Astrocyte of the spinal cord (primary cell): ENCODE measurements at regions not wholly inside any gene's neighbourhood (a gene's known extent, or its start where the extent isn't known, plus 50 kb on each side); places are given as distances from the start of the nearest gene placed in this dataset.

Source experiments
- DNase-seq: peaks from one replicate; pipeline ENCODE4 v3.0.0; 2011; ENCODE audit warnings: low read depth, low spot score
- H3K4me3 ChIP-seq: 2 replicates; pipeline ENCODE4 v1.5.1; 2011; ENCODE audit warnings: low read depth, mild to moderate bottlenecking, low read length, moderate library complexity
- in situ Hi-C: cut with HindIII; loops from 2 replicates; pipeline ENCODE4 v1.10.0; 2017; ENCODE audit warnings: low sequenced_read_pairs
- TF ChIP-seq, protein P1 (sequence below): IDR thresholded peaks from 2 replicates; pipeline ENCODE4 v1.5.1; 2012; ENCODE audit warnings: low read depth, mild to moderate bottlenecking, low read length, inconsistent platforms

DNA sequence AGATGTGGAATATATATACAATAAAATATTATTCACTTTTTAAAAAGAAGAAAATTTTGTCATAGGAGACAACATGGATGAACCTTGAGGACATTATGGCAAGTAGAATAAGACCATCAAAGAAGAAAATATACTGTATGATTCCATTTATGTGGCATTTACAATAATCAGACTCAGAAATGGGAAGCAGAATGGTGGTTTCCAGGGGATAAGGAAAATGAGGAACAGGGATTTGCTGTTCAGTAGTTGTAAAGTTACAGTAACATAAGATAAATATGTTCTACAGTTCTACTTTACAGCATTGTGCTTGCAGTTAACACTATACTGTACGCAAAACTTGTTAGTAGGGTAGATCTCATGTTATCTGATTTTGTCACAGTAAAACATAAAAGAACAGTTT lies 1271.0 kb downstream of the LRFN5 start:
- TF ChIP-seq, protein P1, sequence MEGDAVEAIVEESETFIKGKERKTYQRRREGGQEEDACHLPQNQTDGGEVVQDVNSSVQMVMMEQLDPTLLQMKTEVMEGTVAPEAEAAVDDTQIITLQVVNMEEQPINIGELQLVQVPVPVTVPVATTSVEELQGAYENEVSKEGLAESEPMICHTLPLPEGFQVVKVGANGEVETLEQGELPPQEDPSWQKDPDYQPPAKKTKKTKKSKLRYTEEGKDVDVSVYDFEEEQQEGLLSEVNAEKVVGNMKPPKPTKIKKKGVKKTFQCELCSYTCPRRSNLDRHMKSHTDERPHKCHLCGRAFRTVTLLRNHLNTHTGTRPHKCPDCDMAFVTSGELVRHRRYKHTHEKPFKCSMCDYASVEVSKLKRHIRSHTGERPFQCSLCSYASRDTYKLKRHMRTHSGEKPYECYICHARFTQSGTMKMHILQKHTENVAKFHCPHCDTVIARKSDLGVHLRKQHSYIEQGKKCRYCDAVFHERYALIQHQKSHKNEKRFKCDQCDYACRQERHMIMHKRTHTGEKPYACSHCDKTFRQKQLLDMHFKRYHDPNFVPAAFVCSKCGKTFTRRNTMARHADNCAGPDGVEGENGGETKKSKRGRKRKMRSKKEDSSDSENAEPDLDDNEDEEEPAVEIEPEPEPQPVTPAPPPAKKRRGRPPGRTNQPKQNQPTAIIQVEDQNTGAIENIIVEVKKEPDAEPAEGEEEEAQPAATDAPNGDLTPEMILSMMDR, result no peak
- in situ Hi-C loops, result no loop called here
- DNase-seq, result no peak
- no peak overlapping the region for H3K4me3 ChIP-seq

DNA sequence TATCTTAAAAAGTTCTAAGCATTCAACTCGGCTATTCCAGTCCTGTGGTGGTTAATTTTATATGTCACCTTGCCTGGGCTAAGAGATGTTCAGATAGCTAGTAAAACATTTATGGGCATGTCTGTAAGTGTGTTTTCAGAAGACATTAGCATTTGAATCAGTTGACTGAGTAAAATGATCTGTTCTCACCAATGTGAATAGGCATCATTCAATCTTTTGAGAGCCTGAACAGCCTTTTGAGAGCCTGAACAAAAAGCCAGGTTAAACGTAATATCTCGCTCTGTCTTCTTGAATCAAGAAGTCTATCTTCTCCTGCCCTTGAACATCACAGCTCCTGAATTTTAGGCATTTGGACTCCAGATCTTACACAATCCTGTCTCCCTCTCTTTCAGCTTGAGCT lies 1266.1 kb downstream of the LRFN5 start:
- DNase-seq, result no peak
- no peak overlapping the region for H3K4me3 ChIP-seq
- in situ Hi-C loops, result no loop called here
- TF ChIP-seq, protein P1, result no peak

DNA sequence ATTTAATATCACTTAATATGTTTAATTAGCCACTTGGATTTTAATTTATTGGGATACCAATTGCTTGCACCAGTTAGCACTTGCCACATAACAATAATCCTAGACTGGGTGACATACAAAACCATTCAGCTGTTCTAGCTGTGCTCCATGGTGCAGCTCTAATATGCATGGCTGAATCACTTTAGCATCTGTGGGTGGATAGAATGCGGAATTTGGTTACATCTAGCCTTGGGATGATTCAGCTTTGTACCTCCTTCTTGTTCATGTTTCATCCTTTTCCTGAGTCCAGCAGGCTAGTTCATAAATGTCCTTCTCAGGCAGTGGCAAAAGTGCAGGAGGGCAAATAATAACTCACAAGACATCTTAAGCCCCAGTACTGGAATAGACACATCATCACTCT lies 1263.0 kb downstream of the LRFN5 start:
- no peak overlapping the region for H3K4me3 ChIP-seq
- DNase-seq, result peak; percentile 72
- TF ChIP-seq, protein P1, result no peak
- in situ Hi-C loops, result no loop called here

DNA sequence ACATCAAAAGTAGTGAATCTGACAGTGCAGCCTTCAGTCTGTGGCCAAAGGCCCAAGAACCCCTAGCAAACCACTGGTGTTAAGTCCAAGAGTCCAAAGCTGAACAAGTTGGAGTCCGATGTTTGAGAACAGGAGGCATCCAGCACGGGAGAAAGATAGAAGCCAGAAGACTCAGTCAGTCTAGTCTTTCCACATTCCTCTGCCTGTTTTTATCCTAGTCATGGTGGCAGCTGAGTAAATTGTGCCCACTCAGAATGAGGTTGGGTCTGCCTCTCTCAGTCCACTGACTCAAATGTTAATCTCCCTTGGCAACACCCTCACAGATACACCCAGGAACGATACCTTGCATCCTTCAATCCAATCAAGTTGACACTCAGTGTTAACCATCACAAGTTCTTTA lies 1255.4 kb downstream of the LRFN5 start:
- DNase-seq, result no peak
- TF ChIP-seq, protein P1, result no peak
- in situ Hi-C loops, result no loop called here

DNA sequence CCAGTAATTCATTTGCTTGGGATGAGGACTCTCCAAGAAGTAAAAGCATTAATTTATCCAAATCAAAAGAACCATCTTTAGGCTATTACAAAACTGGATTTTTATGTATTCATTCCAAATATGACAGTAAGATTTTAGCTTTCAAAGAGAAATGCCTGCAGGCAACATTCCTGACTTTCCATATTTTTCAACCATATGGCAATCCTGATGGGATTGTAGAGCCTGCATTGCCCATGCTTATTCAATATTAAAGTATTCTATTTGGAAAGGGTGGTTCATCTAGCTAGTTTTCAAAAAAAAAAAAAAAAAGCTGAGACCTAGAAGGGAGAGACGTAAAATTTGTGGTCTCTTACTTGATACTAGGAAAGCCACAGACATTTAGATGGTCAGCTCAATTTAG lies 1253.7 kb downstream of the LRFN5 start:
- no peak overlapping the region for H3K4me3 ChIP-seq
- no peak for DNase-seq
- in situ Hi-C loops, result no loop called here
- TF ChIP-seq, protein P1, result no peak

More for the DNA sequence above, 1255.4 kb downstream of the LRFN5 start:
- no peak overlapping the region for H3K4me3 ChIP-seq

DNA sequence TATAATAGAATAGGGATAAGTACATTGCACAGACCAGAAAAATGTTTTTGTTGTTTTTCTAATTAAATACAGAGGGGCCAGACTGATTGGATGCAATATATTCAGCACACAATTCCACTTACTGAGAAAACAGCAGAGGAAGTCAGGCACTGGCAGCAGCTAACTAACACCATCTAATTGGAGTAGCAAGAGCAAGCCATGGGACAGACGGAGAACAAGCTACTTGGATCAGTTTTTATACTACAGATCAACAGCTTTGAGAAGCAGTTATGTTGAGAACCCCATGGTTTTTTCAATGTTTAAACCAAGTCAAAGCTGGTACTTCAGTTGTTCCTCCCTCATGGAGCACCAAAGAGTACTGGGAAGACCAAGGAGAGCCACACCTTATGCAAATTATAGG lies 1249.4 kb downstream of the LRFN5 start:
- in situ Hi-C loops, result no loop called here
- DNase-seq, result no peak
- H3K4me3 ChIP-seq, result no peak overlapping the region
- TF ChIP-seq, protein P1, result no peak

DNA sequence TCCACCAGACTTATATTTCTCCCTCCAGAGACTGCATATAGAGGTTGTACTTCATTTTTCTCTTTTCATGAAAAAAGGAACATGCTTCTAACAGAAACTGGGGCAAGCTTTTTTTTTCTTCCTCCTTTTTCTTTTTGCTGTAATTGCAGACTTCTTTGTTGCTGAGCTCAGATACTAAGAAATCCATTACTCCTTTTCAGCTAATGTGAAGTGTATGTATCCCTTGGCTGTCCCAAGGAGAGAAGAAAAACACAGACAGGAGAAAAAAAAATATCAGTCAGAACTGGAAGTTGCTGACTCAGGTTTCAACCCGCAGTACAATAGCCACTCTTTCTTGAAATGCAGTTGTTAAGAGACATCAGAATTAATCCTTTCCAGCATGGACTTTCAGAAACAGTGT lies 1248.4 kb downstream of the LRFN5 start:
- peak; percentile 52 for DNase-seq
- TF ChIP-seq, protein P1, result no peak
- H3K4me3 ChIP-seq, result no peak overlapping the region
- in situ Hi-C loops, result no loop called here
